LHCN-M2 (cell line): ENCODE measurements at regions not wholly inside any gene's neighbourhood (a gene's known extent, or its start where the extent isn't known, plus 50 kb on each side); places are given as distances from the start of the nearest gene placed in this dataset.

ENCODE experiments used
- DNase-seq: peaks from one replicate; pipeline ENCODE4 v3.0.0-alpha.2; 2012; ENCODE audit warnings: low read depth

DNA sequence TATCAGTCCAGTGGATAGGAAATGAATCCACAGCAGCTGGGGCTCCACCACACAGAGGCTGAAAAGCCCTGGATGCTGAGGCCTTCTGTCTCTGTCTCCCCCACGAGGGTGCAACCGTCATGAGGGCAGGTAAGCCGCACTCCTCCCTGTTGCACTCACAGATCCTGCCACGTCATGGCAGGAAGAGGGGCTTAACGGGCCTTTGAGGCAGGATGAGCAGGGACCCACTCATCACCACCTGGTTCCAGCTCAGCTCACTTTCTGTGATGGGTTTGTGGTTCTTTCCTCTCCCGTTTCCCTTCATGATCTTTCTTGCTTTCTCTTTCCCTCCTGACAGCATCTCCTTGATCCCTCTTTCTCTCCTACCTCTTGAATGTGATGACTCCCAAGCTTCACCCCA lies 575.2 kb downstream of the CCDC171 start:
- no peak for DNase-seq

DNA sequence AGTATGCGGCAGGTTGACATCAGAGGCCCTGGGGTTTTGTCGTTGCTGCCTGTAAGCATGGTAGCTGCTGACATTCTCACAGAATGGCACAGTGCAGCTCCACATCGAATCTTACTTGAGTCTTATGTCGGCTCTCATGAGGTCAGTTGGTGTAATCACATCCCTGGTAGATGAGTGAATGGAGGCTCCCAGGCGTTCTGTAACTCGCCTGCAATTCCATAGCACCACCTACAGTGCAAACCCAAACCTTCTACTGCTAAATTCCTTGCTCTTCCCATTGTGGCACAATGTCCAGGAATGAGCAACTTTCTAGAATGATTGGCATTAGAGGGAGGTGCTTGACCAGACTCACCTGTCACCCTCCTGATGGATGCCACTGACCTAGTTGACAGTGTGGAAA lies 578.4 kb downstream of the CCDC171 start:
- peak; percentile 72 for DNase-seq

DNA sequence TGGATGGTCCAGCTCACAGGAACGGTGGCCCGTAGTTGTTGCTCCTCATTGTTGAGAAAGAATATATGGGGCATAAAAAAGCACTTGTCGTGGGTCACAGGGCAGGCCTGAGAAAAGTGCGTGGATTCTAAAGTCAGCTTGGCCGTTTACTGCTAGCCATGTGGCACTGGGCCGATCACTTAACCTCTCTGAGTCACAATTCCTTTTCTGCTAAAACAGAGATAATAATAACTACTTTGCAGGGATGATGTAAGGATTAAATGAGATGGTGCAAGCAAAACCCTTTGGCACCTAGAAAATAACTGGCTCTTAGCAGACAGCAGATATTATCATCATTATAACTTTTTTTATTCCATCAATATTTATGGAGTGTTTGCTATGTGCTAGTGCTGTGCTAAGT lies 579.7 kb downstream of the CCDC171 start:
- DNase-seq, result peak; percentile 16

DNA sequence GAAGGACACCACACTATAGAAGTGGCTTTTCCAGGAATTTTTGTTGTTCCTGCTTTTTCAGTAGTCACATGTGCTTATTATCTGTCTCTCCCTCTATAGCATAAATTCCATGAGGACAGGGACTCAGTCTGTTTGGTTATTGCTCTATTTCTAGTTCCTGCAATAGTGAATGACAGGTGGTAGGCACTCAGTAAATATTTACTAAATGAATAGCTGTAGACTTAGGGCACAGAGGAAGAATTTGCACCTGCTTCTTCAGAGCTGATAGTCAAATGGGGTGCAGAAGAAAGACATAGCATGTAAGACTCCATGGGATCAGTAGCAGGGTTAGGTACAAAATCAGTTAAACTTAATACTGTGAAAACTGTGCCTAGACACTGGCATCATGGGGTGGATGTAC lies 580.2 kb downstream of the CCDC171 start:
- peak; percentile 38 for DNase-seq

DNA sequence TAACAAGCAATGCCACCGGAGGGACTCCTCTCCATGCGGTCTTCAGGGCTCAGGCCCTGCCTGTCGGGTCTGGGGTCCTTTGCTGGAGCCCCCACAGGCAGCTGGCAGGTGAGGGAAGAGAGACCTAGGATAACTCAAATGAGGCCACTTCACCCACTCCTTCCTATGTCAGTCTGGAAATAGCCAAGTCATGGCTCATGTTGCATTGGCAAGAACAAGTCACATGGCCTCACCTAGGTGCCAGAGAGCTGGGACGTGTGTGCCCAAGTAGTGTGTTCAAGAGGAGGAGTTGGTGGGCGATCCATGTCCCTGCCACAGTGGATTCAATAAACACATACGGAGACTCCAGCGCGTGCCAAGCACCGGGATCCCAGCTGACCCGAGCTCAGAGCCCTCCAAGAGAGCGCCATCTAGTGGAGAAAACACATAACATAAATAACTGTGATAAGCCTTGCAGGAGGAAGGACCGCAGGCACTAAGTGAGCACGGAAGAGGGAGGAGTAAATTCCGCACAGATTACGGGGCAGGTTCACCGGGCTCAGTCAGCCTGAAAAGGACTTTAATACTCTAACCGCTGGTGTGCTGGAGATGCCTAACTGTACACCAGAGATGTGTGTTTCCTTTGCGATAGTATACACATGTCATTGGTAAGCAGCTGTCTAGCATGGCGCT lies 580.8 kb downstream of the CCDC171 start:
- peak; percentile 61 for DNase-seq

DNA sequence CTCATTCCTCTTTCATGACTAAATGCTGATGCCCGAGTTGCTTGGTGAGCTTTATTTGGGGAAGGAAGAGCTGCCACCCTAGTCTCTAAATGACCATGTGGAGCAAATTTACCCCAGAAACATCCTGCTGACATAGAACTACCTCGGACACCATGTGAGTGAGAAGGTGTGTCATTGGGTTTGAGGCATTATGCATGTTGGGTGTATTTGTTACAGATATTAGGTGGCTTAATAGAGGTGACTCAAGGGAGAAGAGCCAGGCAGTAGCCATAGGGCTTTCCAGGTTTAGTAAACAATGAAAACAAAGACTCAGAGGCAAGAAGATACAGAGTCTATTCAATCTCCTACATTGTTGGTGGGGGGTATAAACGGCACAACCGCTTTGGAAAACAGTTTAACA lies 581.5 kb downstream of the CCDC171 start:
- DNase-seq, result no peak

DNA sequence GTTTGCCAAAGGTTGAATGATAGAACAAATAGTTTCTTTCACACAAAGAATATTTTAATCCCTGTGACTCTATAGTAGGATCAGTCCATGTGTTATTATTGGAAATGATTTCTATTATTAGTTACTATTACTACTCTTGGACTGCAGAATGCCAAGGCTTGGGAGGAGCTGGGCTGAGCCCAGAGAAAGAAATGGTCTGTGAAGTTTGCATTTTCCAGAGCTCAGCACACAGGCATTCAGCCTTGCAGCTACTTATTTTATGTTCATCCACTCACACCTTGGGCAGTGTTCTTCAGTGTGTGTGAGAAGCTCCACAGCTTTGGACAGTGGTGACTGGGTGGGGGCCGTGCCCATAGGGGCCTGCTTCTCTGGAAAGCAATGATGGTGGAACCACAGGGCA lies 583.1 kb downstream of the CCDC171 start:
- no peak for DNase-seq

DNA sequence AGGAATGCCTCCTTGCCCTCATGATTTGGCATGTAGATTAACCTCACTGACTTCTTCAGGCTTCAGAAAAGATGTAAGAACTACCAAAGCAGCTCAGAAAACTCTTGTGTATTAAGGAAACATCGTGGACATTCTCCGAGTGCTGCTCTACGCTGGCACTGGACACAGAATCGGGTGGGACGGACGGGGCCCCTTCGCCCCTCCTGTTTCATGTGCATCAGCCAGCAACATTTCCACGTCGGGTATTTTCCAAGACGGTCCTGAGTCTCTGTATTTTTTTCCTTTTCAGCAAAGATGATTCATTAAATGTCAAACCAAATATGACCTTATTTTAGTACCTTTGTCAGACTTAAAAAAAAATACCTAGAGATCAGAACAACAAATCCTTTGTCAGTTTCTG lies 583.6 kb downstream of the CCDC171 start:
- no peak for DNase-seq

DNA sequence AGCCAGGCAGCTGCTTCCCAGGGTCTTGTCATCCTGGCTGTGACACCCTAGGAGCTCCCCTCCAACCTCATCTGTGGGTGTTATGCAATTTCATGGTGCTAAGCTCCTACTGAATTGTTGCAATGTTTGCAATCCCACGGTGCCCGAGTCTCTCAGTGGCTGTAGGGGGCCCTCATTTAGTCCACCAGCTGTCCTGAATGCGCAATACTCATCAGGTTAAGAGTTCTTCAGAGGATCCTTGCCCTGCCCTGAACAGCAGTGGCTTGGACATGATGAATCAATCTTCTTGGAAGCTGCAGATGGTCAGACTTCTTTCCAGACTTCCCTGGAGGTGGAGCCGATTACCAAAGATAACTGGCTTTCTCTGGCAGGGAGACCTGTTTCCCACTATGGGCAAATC lies 584.1 kb downstream of the CCDC171 start:
- DNase-seq, result peak; percentile 100

DNA sequence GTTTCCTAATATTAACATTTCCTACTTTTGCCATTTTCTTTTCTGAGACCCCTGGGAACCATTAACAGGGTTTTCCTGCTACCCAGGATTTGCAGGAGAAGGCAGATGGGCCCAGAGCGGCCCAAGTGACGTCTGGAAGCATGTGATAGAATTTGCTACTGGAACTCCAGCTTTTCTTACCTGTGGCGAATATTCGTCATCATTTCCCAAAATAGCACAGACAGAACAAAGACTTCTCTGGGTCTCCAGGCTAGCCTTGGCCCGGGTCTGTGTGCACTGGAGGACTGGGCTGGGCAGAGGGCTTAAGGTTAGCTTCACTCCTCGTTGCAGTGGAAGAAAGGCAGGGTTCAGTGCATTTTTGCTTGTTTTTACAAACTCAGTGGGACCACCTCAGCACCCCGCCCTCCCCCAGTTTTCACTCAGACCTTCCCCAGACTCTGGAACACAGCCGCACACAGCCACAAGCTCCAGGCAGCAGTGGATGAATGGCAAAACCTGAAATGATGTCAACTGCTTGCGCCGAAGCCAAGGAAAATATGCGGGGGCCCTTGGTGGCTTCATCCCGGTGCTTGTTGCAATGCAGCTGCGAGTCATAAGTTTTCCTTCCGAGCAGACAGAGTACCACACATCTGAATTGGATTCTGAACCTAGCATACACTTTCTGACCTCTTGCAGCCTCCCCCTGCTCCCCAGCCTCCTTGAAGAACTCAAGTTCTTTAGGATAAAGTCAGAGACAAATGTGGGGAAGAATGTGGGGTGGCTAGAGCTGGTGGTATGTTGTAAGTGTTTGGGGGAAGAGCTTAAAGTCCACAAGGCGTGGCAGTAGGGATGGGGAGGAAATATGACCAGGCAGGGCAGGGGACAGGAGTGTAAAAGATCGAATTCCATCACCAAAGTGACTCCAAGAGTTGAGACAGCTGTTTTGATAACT lies 586.0 kb downstream of the CCDC171 start:
- DNase-seq, result peak; percentile 96

DNA sequence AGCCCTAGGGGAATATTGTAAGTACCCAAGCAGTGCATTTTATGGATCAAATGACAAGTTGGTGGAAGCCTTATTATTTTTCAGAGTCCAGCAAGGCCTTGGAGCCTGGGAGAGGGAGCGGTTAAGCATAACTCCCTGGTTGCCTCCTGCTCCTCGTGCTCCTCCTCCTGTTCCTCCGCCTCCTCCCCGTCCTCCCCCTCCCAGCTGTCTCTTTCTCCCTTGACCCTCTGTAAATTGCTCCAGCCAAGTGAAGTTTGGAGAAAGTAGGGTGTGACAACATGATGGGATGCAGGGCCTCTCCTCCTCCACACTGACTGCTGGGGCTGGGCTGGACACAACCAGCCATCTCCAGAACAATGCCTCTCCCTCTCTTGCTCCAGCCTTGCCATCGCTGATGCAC lies 586.9 kb downstream of the CCDC171 start:
- peak; percentile 88 for DNase-seq

DNA sequence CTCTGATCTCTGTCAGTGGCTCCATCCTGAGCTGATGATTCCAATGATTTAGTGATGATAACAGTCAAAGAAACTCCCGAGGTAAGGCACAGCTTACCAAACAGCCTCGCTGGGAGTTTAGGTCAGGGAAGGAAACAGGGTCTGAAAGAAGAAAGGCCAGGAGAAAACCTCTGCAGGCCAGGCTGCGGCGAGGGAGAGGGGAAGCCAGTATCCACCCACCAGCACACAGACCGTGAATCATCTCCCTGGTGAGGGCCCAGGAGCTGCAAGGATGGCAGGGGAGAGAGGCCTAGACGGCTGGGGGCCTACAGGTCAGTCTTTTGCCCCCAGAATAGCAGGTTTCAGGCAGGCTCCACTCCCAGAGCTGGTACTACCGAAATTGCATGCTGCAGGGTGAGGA lies 590.5 kb downstream of the CCDC171 start:
- DNase-seq, result peak; percentile 56

DNA sequence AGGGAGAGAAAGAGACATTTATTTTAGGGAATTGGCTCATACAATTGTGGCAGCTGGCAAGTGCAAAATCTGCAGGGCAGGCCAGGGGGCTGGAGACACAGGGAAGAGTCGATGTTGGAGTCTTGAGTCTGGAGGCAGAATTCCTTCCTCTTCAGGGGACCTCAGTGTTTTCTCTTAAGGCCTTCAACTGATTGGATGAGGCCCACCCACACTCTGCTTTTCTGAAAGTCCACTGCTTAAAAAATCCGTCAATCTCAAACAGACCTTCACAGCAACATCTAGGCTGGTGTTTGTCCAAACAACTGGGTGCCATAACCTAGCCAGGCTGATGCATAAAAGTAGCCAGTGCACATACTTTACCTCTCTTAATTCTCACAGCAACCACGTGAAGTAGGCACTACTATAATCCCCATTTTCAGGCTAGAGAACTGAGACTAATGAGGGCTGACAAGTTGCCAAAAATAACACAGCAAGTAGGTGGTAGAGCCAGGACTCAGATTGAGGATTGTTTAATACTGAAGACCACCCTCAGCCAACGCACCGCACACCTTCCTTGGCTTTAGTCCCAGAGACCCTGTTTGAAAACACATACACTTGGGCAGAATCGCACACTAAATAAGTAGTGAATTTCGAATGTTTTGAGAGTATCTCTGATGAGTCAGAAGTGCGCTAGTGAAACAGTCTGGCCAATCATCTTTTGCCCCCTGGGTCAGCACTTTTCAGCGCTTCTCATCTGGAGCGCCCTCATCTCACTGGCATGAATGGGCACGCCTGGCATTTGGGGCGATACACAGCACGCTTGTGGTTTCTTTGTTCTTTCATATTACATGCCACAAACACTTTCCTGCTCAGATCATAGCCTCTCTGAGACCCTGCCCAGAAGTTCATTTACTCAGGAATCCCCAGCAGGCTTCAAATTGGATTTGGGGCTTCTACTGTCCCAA lies 591.4 kb downstream of the CCDC171 start:
- DNase-seq, result peak; percentile 97

DNA sequence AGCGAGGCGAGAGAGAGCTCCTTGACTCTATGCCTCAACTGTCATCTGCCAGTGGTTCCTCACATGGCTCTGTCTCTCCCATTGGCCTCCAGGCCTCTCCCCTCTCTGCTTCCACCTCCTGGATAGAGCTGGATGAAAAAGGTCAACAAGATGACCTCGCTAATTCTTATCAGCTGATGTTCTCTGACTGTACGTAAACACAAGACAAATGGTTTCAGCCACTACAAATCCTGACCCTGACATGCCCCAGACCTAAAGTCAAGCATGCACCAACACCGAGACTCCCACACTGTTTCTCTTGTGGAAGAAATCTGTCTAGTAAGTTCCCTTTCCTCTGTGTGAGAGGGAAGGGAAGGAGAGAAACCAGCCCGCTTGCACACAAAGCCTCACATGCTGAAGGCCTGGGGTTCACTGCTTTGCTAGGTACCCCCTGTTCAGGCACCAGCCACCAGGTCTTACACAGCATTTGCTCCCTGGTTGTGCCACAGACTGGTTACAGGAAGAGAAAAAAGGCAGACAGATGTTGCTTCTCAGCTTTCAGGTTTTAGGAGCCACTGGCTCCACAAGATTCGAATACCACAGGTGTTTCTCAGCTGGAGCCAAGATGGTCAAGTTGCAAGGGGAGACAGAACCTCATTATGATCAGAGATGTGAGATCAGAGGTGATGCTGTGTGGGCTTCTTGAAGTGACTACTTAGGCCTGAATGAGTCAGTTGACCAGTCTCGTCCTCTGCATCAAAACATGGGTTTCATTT lies 592.5 kb downstream of the CCDC171 start:
- peak; percentile 67 for DNase-seq

DNA sequence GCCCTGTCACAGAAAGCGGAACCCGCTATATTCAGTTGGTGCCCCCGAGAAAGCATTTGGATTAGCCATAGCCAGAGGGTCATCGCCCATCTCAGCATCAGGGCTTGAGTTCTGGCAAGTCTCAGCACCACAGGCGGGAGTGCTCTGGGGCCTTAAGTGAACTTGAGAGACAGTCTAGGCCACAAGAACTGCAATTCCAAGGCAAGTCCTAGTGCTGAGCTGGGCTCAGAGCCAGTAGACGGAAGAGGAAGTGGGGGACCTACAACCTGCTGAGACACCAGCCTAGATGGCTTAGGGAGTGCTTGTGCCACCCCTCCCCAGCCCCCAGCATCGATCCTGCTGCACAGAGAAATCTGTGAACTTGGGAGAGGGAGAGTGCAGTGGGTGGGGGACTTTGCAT lies 594.9 kb downstream of the CCDC171 start:
- DNase-seq, result no peak

DNA sequence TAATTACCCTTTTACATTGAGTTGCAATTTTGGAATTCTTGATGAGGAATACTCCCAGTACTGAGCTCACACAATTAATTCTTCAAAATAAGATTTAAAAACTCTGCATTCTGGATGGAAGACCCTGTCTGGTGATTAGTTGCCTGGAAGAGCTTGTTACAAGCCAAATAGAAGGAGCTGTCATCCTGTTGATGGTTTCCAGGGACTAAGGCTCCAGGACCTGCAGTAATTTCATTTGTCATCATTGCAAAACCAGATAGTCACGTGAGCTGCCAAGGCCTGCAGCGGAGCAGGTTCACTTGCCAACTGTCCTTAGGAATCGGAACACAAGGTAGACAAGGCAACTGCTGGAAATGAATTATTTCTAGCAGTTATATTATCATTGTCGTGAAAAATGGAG lies 597.7 kb downstream of the CCDC171 start:
- DNase-seq, result no peak

DNA sequence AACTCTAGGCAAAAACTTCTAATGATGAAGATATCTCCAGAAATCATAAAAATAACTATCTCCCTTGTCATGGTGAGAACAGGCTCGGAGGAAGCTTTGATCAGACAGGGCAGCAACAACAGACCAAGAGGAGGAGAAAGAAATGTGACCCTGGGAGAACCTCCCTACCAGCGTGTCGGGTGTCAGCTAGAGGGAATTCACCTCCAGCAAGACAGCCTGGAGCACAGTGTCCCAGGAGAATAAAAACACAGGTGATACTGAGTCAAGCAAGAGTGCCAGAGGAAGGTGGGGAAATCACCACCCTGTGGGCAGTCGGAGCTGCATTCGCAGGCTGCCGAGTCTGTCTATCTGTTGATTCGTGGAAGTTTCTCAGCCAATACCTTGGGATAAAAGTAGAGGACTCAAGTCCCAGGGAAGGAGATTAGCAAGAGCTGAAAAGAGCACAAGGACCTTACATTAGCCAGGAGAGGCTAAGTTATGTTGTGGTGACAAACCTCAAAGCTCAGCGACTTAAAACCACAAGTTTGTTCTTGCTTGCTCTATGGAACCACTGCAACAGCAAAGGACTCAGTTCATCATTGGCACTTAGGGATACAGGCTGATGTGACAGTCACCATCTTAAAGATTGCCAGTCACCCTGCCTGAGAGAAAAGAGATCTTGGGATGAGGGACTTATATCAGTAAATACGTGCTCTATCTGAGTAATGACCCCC lies 598.3 kb downstream of the CCDC171 start:
- DNase-seq, result no peak

DNA sequence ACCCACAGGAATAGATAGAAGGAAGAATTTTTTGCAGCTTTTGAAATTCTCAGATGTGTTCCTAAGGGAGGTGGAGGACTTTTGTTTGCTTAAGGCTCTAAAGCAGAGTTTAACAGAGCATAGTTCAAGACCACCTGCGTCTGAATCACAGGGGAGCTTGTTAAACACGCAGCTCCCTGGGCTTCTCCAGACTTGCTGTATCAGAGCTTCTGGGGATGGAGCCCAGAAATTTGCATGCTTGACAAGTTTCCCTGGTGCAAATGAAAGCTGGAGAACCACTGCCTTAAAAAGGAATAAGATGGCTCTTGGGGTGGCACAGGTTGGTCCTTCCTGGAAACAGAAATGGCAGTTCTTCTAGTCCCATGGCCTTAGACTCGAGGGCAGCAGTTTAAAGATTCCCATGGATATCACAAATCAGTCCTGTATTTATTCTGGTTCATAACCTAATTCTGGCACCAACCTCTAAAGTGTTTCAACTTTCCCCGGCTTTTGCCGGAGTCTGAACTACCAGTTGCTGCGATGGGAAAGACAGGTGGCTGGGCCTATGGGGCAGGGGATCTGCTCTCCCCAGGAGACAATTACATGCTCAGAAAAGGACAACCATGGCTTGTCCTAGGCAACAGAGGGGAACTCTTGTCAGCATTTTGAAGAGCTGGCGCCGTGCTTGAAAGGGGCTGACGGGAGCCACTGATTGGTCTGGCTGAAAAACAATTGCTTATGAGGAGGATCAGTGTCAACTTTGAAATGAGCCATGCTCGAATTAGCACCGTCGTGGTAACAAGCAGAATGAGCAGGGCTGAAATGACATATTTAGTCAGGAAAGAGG lies 599.6 kb downstream of the CCDC171 start:
- no peak for DNase-seq

DNA sequence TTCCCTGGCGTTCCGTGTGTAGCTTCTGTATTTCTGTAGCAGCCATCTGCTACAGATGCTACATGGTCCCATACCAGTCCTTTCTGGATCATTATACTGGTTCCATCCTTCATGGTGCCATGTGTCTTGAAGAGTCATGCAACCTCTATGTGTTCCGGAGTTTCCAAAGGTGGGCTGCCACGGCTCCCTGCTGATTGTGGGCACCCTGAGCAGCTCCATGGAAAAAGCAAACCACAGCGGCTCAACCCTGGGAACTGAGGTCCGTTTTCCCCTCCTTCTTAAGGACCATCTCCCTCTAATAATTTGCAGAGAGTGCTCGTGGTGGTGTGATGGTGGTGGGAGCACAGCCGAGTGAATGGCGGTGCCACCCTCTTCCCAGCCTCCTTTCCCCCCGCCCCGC lies 600.4 kb downstream of the CCDC171 start:
- DNase-seq, result no peak

DNA sequence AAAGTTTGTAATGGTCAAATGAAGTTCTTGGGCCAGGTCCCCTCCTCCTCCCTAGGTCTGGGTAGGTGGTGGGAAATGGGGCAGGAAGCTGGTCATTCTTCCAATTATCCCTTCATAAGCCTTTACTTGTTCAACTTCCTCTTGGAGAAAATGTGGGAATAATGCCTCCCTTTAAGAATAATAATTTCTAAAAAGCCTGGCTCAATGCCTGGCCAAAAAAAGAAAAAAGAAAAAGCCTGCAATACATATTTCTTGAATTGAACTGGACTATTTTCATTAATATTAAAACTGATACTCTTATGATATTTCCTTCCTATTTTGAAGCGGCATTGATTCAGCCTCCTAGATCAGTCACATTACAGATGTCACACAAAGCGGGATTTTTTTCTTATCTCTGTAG lies 600.9 kb downstream of the CCDC171 start:
- no peak for DNase-seq
